Inferior parietal cortex (tissue), 1 donor: ENCODE measurements at regions not wholly inside any gene's neighbourhood (a gene's known extent, or its start where the extent isn't known, plus 50 kb on each side); places are given as distances from the start of the nearest gene placed in this dataset.
"Not testable (repeated sequence)": the region's sequence is repeated elsewhere in the genome, so short reads cannot be mapped to it uniquely, and the experiment has no call there.

Experiments used
- DNase-seq: peaks from one replicate; pipeline ENCODE4 v3.0.0-alpha.2; 2016; ENCODE audit errors: extremely low spot score

DNA sequence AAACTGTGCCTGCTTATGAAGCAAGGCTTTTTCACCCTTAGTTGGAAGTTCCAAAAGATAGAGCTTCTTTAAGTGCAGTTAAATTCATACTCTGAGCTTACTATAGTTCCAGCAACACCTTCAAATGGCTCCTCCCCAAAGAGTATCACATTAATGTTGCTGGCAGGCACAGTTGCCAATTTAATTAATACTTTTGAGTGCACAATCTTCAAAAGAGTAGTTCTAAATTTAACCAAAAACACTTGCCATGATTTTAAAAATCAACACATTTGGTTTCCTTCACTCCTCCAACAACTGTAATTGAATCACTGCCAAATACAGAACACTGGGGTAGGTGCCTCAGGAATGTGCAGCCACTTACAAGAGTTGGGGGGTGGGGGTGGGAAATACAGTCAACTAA, 150.6 kb upstream of the UBE2E3 start:
- DNase-seq = no peak

DNA sequence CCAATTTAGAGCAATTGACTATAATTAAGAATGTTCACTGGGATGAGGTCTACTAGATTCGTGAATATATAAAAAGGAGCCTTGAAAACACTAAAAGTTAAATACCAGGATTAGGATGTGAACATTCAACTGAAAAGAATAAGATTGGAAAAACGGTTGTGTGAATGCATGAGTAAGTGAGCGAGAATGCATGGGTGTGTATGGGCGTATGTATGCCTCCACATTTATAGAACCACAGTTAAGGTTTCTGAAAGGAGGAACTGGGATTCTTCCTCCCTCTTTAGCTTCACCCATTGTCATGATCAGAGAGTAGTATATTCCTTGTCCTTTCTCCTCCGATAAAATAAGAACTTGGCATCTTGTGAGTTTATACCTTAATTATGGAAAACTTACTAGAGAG, 151.1 kb upstream of the UBE2E3 start:
- no peak for DNase-seq

DNA sequence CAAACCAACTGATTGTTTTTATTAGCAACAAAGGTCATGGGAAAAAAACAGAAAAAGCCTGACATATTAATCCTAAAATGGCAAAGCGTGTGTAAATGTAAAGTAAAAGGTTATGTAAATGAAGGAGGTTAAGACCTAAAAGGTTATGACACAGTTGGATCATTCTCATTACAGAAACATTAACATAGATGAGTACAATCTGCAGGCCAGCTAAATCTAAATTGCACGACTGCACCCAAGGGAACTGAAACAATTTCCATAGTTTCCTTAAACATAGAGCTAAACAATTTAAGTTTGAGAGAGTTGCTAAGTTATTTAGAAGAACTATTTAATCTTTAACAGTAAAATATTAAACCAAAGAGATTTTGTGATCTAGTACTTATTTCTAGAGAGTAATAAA, 151.6 kb upstream of the UBE2E3 start:
- DNase-seq = no peak

DNA sequence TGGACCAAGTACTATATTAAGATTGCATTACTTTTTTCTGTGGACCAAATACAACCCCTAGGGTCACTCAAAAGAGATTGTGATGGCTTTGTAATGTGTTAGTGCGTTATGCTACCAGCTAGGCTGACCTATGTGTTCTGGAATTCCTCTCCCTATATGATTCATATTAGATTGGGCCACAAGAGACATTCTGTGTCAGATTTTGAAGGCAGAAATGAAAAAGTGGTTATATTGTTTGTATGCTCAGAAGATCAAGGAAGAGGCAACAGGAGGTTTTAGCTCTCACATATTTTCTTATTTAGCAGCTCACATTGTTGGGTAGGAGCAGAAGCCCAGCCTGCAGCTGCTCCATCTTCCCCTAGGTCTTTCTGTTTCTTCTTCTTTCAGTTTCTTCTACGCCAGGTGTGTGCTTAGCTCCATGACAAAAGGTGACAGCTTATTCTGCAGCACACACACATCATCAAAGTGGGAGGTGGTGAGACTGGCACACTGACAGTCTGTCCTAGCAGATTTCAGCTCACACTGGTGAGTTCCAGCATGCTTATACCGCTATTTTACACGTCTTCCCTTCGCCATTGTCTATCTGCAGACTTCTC, 156.8 kb upstream of the UBE2E3 start:
- DNase-seq = no peak

DNA sequence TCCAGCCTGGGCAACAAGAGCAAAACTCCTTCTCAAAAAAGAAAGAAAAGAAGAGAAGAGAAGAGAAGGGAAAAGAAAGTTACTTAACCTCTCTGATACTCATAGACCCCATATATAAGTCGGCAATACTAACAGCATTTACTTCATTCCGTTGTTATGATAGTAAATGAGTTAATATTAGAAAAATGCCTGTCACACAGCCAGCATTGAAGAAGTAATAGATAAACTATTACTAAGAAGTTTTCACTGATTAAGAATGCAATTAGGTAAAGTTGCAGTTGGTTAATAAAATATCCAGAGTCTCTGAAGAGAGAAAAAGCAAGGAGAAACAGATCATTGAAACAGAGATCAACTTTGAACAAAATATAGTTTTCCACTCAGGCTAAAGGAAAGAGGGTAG, 161.3 kb upstream of the UBE2E3 start:
- no peak for DNase-seq

DNA sequence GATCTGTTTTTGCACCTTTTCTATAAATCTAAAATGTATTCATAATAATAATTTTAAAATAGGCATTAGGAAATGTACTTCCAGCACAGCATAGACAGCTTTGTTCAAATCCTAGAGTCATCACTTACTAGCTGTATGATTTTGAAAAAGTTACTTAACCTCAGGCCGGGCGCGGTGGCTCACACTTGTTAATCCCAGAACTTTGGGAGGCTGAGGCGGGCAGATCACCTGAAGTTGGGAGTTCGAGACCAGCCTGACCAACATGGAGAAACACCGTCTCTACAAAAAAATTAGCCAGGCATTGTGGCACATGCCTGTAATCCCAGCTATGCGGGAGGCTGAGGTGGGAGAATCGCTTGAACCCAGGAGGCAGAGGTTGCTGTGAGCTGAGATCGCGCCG, 161.7 kb upstream of the UBE2E3 start:
- not testable (repeated sequence) for DNase-seq

DNA sequence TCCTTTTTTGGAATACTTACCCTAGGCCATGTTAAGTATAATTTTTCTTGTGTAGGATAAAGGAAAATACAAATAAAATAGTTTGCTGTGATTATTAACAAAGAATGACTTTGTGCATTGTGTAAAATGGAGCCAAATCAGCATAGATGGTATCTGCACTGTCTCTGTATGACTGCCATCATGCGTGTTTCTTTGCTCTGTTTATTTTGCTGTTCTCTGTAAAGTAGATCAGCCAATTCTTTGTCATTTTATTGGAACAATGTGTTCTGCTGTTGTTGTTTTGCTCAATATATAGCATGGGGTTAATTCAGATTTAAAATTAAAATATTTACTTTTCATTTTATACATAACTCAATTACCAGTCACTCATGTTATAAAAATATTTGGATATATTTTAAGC, 181.3 kb upstream of the UBE2E3 start:
- DNase-seq = no peak

DNA sequence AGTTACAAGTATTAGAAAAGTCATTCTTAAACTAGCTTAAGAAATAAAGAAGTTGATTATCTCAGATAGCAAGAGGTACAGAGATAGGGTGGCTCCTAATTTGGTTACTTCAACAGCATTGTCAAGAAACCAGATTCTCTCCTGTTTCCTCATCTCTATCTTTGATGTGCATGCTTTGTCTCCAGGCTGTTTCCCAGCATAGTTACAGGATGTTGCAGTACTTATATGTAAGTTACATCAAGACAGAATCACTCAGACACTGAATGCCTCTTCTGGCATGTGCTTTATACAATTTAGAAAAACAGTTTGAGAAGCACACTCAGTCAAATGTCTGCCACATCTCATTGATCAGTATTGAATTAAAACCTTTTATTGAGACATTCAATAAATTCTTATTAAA, 189.5 kb upstream of the UBE2E3 start:
- no peak for DNase-seq

DNA sequence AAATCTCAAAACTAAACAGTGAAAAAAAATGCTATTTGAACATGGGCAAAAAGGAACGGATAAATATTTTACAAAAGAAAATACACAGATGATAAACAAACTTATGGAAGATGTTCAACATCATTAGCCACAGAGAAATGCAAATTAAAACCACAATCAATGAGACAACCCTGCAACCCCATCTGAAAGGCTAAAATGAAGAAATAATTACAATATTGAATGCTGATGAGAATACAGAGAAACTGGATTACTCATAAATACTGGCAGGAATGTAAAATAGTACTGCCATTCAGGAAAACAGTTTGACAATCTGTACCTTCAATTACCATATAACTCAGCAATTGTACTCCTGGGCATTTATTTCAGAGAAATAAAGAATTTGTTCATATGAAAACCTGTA, 193.1 kb upstream of the UBE2E3 start:
- DNase-seq = no peak

DNA sequence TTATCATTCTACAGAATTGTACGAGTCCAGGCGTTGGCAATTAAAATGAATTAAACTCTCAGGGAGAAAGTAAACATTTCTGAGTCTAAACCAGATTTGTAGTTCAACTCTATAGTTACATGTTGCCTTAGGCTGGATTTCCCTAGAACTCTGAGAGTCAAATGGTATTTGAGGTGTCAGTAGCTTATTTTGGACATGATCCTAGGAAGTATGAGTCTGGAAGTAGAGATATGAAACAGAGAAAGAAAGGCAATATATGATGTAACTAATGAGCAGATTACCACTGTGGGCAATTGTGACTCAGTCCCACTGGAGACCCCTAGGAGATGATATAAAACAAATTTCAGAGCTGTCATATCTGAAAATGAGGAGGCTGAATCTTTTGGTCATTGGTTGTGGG, 199.1 kb upstream of the UBE2E3 start:
- DNase-seq = no peak

DNA sequence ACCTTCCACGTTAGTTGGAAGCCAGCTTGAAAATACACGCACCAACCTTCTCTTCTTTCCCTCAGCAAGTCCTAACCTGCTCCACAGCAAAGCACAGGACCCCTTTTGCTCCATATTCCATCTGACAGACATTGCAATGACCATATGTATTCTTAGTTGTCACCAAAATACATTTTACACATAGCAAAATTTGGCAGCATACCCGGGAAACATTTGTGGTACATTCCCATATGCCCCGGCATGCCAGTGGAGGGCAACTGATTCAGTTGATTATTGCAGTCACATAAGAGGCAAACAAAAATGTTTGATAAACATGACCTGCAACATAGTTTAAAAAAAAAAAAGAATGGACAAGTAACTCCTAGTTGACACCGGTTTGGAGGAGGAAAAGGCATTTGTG, 202.1 kb upstream of the UBE2E3 start:
- no peak for DNase-seq

DNA sequence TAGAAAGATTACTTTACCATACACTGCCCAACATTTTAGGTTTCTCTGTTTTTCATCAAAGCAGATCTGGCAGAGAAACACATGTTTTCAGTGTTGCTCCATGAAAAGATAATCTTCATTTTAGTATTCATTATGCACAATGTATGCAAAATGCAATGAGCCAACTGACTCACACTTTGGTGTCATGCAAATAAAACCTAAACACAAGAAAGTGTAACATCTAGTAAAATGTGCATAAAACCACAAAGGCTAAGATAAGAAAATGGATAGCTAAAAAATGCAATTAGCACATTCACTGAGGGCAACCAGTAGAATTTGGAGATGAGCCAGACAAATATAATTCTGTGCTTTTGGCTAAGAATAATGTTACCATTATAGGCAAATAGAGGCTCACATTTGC, 203.5 kb upstream of the UBE2E3 start:
- DNase-seq = peak; percentile 26

DNA sequence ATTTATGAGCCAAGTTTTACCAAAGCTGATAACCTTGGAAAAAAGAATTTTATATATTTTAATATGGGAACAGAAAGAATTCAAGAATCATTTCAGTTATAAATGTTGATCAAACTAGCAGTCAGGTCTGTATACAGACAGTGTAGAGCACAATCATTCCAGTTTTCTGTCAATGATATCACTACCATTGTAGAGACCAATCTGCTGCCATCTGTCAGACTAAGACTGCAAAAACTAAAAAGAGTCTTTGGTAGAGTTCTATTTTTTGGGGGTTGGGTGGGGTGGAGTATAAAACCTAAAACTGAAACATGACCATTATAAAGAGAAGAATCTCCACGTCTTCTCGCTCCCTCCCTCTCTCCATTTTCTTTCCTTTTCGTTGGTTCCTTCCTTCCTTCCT, 204.7 kb upstream of the UBE2E3 start:
- no peak for DNase-seq

DNA sequence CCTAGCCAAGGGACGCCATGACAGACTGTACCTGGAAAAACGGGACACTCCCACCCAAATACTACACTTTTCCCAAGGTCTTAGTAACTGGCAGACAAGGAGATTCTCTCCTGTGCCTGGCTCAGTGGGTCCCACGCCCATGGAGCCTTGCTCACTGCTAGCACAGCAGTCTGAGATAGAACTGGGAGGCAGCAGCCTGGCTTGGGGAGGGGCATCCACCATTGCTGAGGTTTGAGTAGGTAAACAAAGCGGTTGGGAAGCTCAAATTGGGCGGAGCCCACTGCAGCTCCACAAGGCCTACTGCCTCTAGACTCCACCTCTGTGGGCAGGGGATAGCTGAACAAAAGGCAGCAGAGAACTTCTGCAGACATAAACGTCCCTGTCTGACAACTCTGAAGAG, 215.1 kb upstream of the UBE2E3 start:
- DNase-seq = not testable (repeated sequence)

DNA sequence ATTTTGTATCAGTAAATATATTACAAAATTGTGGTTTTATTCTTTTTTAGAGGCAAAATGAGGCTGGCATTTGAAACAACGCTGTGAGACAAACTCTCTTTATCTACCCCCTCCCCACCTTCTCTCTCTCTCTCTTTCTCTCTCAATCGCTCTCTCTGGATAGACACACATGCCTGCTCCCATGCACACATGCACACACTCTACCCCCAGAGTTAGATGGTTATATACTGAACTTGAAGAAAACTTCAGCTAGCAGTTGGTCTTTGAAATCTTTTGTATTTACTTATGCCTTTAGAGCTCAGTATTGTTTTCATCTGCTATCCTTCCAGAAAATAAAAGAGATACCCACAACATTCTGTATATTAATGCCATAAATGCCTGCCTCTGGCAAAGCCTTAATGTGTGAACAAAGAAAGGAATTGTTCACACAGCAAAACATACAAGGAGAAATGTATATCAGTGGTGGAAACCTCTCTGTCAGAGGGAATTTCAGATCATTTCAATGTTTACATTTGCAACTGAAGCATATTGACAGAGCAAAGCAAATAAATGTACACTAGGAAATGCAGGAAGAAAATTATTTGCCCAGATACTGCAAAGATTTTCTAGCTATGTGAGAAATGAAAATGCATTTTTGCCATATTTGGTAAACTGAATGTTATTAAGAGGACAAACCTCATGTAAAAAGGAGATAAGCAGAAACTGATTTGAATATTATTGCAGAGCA, 217.0 kb upstream of the UBE2E3 start:
- DNase-seq = no peak

DNA sequence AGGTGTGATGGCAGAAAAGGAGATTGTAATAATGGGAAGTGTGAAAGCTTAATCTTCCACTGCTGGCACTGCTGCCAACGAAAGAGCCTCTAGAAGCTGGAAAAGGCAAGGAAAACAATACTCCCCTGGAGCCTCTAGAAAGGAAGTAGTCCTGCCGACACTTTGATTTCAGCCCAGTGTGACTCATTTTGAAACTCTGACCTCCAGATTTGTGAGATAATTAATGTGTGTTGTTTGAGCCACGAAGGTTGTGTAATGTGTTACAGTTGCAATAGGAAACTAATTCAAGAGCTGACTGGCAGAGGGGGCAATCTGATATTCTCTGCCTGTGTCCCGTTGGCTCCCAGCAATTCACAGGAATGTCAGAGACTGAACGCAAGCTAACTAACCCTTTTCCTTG, 219.2 kb upstream of the UBE2E3 start:
- DNase-seq = no peak

DNA sequence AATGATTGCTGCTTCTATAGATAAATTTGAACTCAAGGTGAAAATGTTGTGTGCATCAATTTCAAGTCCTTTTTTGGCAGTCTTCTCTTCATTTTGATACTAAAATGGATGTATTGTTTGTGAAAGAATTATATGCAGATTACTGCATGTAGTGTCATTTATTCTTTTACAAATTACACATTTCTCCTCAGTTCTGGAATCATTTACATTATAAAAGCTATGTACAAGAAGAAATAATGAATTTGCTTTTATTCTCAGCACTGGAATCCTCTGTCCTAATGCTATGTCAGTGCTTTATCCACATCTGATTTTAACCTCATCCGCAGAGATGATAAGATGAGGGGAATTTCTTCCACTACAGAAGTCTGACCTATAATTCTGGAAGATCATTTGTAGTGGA, 220.8 kb upstream of the UBE2E3 start:
- no peak for DNase-seq

DNA sequence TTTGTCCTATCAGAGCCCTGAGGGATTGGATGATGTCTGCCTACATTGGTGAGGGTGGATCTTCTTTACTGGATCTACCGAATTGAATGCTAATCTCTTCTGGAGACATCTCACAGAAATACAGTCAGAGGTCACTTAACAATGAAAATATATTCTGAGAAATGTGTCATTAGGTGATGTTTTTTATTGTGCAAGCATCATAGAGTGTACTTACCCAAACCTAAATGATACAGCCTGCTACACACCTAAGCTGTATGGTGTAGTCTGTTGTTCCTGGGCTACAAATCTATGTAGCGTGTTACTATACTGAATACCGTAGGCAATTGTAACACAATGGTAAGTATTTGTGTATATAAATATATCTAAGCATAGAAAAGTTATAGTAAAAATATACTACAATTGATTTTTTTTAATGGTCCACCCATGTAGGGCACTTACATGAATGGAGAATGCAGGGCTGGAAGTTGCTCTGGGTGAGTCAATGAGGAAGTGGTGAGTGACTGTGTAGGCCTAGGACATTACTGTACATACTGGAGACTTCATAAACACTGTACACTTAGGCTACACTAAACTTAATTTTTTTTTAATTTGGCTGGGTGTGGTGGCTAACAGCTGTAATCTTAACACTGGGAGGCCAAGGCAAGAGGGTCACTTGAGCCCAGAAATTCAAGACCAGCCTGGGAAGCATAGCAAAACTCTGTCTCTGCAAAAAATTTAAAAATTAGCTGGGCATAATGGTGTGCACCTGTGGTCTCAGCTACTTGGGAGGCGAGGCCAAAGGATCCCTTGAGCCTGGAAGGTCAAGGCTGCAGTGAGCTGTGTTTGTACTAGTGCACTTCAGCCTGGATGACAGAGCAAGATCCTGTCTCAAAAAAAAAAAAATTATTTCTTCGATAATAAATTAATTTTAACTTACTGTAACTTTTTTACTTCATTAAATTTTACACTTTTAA, 226.3 kb upstream of the UBE2E3 start:
- DNase-seq = no peak

DNA sequence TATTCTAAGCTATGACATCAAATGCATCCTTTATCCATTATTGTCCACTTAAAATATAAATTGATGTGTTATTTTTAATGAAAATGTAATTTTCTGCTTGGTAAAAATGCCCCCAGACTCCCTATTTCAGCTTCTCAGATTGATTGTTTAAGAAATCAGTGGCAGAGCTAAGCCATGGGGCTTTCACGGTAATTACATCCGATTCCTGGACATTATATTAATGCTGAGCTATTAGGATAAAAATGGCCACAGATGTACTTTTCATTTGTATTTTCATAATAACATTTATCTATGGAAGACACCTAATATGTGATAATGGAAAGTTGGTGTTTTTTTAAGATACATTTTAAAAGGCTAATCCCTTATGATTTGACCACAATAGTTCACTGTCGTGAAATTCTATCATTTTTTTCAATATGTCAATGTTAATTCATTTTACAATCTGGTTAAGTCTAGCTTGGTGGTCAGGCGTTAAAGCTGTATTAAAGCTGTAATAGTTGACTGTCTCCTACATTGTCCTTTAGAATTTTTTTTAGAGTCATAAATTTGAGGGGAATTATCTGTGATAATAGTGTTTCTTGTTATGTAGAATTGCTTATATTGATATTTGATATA, 229.0 kb upstream of the UBE2E3 start:
- no peak for DNase-seq

DNA sequence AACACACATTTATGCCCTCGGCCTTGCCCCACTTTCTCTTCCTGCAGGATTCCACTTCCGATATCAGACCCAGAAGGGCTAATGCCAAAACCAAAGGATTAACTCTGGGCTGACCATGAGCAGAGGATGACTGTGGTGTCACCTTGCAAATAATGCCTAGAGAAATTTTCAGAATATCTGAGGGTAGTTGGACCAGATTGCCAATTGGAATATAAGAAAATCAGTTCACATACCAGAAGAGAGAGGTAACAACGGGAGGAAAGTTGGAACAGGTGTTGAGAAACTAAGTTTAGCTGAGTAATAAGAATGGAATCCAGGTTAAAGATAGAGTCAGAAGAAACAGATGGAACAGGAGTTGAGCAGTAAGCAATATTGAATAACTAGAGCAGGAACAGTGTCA, 232.7 kb upstream of the UBE2E3 start:
- no peak for DNase-seq

DNA sequence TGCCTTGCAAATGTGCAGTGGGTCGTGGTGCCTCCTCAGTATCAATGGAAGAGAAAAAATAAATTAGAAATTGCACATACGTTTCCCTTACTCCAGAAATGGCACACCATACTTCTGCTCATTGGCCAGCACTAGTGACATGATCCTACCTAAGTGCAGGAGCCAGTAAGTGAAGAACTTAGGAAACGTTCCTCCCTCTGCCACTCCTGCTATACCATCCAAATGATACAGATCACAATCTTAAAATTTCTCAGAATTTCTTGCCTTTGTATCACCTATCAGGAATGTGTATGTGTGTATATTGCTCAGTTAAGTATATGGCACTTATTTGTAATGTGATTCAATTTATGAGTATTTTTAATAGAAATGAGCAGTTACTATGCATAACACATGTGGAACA, 237.0 kb upstream of the UBE2E3 start:
- DNase-seq = no peak

DNA sequence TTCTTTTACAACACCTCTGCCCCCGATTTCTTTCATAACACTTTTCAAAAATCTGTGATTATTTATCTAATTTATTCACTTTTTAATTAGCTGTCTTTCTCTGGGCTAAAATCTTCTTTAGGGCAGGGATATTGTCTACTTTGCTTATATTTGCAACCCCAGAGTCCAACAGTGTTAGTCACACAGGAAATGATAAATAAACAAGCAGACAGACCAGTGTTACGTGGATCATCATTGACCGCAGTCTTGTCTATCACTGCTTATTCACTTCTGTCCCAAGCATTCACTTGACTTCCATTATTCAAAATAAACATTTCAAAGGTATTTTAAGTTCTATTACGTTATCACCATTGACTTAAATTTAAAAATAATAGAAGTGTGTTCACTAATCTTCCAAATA, 237.6 kb upstream of the UBE2E3 start:
- DNase-seq = no peak
